ENCODE measurements at regions not wholly inside any gene's neighbourhood (a gene's known extent, or its start where the extent isn't known, plus 50 kb on each side); places are given as distances from the start of the nearest gene placed in this dataset.

DNA sequence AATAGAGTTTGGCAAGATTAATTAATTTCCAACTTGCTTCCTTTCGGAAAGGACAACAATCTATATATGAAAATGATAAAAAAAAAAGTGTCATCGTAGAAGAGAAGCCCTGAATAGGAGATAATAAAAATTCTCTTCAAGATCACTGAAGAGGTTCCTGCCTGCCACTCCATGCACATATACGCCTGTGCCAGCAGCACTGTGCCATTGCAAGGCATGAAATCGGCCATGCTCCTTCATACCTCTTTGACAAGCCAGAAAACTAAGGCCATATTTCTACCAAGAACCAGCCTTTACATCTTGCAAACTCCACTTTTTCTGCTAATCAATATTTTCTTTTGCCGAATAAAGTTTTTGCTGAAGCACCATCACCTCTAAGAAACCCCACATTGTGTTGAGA is 365.5 kb downstream of the CXXC4 start:
- TF ChIP-seq, protein P1, sequence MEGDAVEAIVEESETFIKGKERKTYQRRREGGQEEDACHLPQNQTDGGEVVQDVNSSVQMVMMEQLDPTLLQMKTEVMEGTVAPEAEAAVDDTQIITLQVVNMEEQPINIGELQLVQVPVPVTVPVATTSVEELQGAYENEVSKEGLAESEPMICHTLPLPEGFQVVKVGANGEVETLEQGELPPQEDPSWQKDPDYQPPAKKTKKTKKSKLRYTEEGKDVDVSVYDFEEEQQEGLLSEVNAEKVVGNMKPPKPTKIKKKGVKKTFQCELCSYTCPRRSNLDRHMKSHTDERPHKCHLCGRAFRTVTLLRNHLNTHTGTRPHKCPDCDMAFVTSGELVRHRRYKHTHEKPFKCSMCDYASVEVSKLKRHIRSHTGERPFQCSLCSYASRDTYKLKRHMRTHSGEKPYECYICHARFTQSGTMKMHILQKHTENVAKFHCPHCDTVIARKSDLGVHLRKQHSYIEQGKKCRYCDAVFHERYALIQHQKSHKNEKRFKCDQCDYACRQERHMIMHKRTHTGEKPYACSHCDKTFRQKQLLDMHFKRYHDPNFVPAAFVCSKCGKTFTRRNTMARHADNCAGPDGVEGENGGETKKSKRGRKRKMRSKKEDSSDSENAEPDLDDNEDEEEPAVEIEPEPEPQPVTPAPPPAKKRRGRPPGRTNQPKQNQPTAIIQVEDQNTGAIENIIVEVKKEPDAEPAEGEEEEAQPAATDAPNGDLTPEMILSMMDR (IDR thresholded peaks at IDR 0.05): no peak
- no peak for TF ChIP-seq POLR2A (IDR thresholded peaks at IDR 0.05)
